ENCODE measurements at regions not wholly inside any gene's neighbourhood (a gene's known extent, or its start where the extent isn't known, plus 50 kb on each side); places are given as distances from the start of the nearest gene placed in this dataset.

DNA sequence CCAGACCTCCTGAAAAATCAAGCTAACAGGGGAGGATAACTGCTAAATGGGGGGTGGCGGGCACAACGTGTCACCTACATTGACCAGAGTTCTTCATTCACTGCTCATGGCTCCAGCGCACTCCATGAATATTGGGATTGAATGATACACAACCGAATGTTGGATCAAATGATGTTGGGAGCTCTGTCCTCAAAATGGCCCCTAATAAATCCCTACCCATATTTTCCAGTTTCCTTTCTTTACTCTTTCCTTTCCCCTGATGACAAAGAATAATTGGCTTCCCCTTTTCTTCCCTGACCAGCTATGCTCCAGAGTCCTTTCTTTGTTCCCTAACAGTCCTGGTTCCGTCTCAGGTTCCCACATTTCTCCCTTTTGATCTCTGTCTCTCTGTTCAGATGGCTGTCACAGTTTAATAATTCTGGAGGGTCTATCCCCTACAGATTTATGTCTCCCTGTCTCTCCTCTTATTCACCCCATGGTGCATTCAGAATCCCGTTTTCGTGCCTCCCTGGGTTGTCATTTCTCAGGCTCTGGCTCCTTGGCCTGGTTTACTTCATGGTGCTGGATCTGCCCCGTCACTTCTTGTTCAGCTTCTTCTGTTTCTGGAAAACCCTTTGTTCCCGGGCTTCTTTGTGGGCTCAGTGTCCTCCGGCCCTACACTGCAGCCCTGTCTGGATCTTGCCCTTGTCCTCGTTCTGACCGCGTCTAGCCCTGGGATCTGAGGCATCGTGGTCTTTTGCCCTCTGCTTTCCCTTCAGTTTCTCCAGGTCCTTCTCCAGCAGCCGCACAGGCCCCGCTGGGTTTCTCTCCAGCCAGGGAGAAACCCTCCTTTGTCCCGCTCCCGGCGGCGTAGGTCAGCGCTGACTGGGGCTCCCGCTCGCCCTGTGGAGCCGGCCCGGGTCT is 78.3 kb downstream of the NDUFS5 start:
- no peak for TF ChIP-seq CTCF (IDR thresholded peaks at IDR 0.05; ENCODE audit: borderline replicate concordance, insufficient read depth, low read depth, low read length)
- H3K4me3 ChIP-seq (ENCODE audit: low read depth, low read length) = peak overlapping the region; percentile 43

- H3K4me3 ChIP-seq (ENCODE audit: low read depth, low read length) = peak overlapping the region; percentile 84
- TF ChIP-seq CTCF (IDR thresholded peaks at IDR 0.05; ENCODE audit: borderline replicate concordance, insufficient read depth, low read depth, low read length) = no peak
These were observed 79.1 kb downstream of the NDUFS5 start for GRCh38 chr1:39105061-39105840.

DNA sequence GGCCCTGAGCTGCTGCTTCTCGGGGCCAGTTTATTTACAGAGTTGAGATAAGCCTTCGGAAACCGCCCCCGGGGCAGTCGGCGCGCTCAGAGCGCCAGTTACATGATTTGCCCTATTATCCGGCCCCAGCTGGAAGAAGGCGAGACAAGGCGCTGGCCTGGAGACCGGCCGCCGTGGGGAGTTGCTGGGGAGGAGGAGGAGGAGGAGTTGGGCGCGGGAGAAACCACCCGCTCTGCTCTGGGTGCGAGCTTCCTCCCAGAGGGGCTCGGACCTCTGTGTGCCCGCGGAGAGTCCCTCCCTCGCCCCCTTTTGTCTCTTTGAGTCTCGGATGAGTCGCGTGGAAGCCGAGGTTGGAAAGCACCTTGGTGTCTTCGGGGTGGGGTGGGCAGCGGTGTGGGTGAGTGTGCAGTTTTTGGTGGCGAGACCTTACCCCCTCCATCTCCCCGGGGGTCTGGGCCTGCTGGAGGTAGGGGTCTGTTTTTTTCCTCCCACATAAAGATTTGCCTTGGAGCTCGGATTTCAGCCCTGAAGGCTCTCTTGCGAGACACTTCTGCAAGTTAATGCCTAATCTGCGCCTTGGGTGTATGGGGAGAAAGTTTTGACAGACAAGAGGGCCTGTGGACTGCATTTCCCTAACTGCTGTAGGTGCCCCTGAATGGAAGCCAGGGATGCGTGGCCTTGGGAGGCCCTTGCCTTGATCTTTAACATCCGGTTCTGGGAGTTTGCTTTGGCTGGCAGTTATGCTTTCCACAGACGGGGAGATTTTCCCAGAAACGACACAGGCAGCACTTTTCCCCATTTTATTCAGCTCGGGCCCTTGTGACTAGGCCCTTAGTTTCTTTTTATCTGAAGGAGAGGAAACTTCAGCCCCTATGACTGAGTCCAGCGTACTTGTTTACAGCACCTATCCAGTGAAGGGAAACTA is 80.0 kb downstream of the NDUFS5 start:
- peak overlapping the region; percentile 84 for H3K4me3 ChIP-seq (ENCODE audit: low read depth, low read length)

GRCh38 chr1:39106801-39107327 is 80.7 kb downstream of the NDUFS5 start:
- peak overlapping the region; percentile 84 for H3K4me3 ChIP-seq (ENCODE audit: low read depth, low read length)
- no peak for TF ChIP-seq CTCF (IDR thresholded peaks at IDR 0.05; ENCODE audit: borderline replicate concordance, insufficient read depth, low read depth, low read length)

More for the DNA sequence above, 80.0 kb downstream of the NDUFS5 start:
- TF ChIP-seq CTCF (IDR thresholded peaks at IDR 0.05; ENCODE audit: borderline replicate concordance, insufficient read depth, low read depth, low read length) = no peak

- no peak overlapping the region for H3K4me3 ChIP-seq (ENCODE audit: low read depth, low read length)
- TF ChIP-seq CTCF (IDR thresholded peaks at IDR 0.05; ENCODE audit: borderline replicate concordance, insufficient read depth, low read depth, low read length) = no peak
These were observed 81.5 kb downstream of the NDUFS5 start for GRCh38 chr1:39107341-39108290.

Measured in GM12875 (cell line).